Neural cell (in vitro differentiated cells): ENCODE measurements at regions not wholly inside any gene's neighbourhood (a gene's known extent, or its start where the extent isn't known, plus 50 kb on each side); places are given as distances from the start of the nearest gene placed in this dataset.

Source experiments
- H2AFZ ChIP-seq: fragments of 200-600, 300-800 bp; sonication (generic), shearing (Covaris generic); 2 replicates; pipeline ENCODE4 v1.6.0; 2014; ENCODE audit warnings: low read depth, mild to moderate bottlenecking, antibody characterized with exemption, low read length, moderate library complexity
- H3F3A ChIP-seq: fragments of 200-600 bp; shearing (Covaris generic); 2 replicates; pipeline ENCODE4 v1.6.1; 2016; ENCODE audit warnings: mild to moderate bottlenecking, moderate library complexity, mixed read lengths, antibody characterized with exemption, low read length; ENCODE audit not compliant: insufficient read depth, poor library complexity, severe bottlenecking
- H3K27ac ChIP-seq: fragments of 200-600, 300-800 bp; sonication (generic), shearing (Covaris generic); 2 replicates; pipeline ENCODE4 v1.5.1; 2014; ENCODE audit warnings: mild to moderate bottlenecking, low read length, moderate library complexity
- H3K27me3 ChIP-seq: fragments of 300-800, 200-600 bp; sonication (generic), shearing (Covaris generic); 2 replicates; pipeline ENCODE4 v1.6.0; 2014; ENCODE audit warnings: mild to moderate bottlenecking, low read depth, low read length, moderate library complexity; ENCODE audit not compliant: insufficient read depth
- H3K36me3 ChIP-seq: fragments of 300-800, 200-600 bp; sonication (generic), shearing (Covaris generic); 2 replicates; pipeline ENCODE4 v1.5.1; 2014; ENCODE audit warnings: mild to moderate bottlenecking, antibody characterized with exemption, low read length, moderate library complexity; ENCODE audit not compliant: insufficient read depth
- H3K4me2 ChIP-seq: fragments of 300-800, 200-600 bp; sonication (generic), shearing (Covaris generic); 2 replicates; pipeline ENCODE4 v1.6.0; 2014; ENCODE audit warnings: mild to moderate bottlenecking, low read length
- H3K4me3 ChIP-seq: fragments of 300-800, 200-600 bp; sonication (generic), shearing (Covaris generic); 2 replicates; pipeline ENCODE4 v1.5.1; 2014; ENCODE audit warnings: mild to moderate bottlenecking, low read length, moderate library complexity
- H3K79me2 ChIP-seq: fragments of 200-600 bp; shearing (Covaris generic); replicated peaks from 2 replicates; pipeline ENCODE4 v1.6.0; 2014; ENCODE audit warnings: mild to moderate bottlenecking, low read length, moderate library complexity; ENCODE audit not compliant: insufficient read depth
- H3K9ac ChIP-seq: fragments of 300-800, 200-600 bp; sonication (generic), shearing (Covaris generic); 2 replicates; pipeline ENCODE4 v1.6.1; 2016; ENCODE audit warnings: mild to moderate bottlenecking, low read length, mixed read lengths
- H3K9me2 ChIP-seq: fragments of 200-600 bp; shearing (Covaris generic); 2 replicates; pipeline ENCODE4 v1.6.1; 2016; ENCODE audit warnings: mild to moderate bottlenecking, low read length, mixed read lengths; ENCODE audit not compliant: insufficient read depth
- H3K9me3 ChIP-seq: fragments of 200-600, 300-800 bp; sonication (generic), shearing (Covaris generic); 2 replicates; pipeline ENCODE4 v1.6.1; 2016; ENCODE audit warnings: mild to moderate bottlenecking, mixed run types, low read length, moderate library complexity, mixed read lengths
- H4K20me1 ChIP-seq: fragments of 200-600 bp; shearing (Covaris generic); 2 replicates; pipeline ENCODE4 v1.6.1; 2016; ENCODE audit warnings: mild to moderate bottlenecking, mixed run types; ENCODE audit not compliant: insufficient read depth
- EP300 ChIP-seq: fragments of 450-650 bp; conservative IDR thresholded peaks from 2 replicates; pipeline ENCODE4 v1.6.1; 2014; ENCODE audit warnings: antibody characterized with exemption, mild to moderate bottlenecking, moderate library complexity; ENCODE audit not compliant: poor library complexity, severe bottlenecking
- EZH2 ChIP-seq: fragments of 200-600, 300-800 bp; shearing (Covaris generic), sonication (generic); IDR thresholded peaks from 2 replicates; pipeline ENCODE4 v1.6.1; 2014; ENCODE audit warnings: antibody characterized with exemption, low read length, borderline replicate concordance, mild to moderate bottlenecking; ENCODE audit not compliant: insufficient read depth, poor library complexity, severe bottlenecking
- MXI1 ChIP-seq: fragments of 450-650 bp; conservative IDR thresholded peaks from 2 replicates; pipeline ENCODE4 v1.6.1; 2014; ENCODE audit warnings: antibody characterized with exemption, mild to moderate bottlenecking; ENCODE audit not compliant: poor library complexity, severe bottlenecking
- POLR2AphosphoS5 ChIP-seq: IDR thresholded peaks from 2 replicates; pipeline ENCODE4 v1.6.1; 2012
- RAD21 ChIP-seq: fragments of 450-650 bp; conservative IDR thresholded peaks from 2 replicates; pipeline ENCODE4 v1.6.1; 2014; ENCODE audit warnings: antibody characterized with exemption, mild to moderate bottlenecking, moderate library complexity
- SMC3 ChIP-seq: fragments of 450-650 bp; conservative IDR thresholded peaks from 2 replicates; pipeline ENCODE4 v1.6.1; 2014; ENCODE audit warnings: antibody characterized with exemption, mild to moderate bottlenecking, moderate library complexity; ENCODE audit not compliant: poor library complexity
- TAF1 ChIP-seq: IDR thresholded peaks from 2 replicates; pipeline ENCODE4 v1.6.1; 2012; ENCODE audit warnings: low read depth
- TF ChIP-seq, protein P1 (sequence below): IDR thresholded peaks from 2 replicates; pipeline ENCODE4 v1.6.1; 2012; ENCODE audit warnings: borderline replicate concordance
- TF ChIP-seq, protein P2 (sequence below): fragments of 450-650 bp; IDR thresholded peaks from 2 replicates; pipeline ENCODE4 v1.5.1; 2014; ENCODE audit warnings: antibody characterized with exemption, mild to moderate bottlenecking, moderate library complexity; ENCODE audit not compliant: poor library complexity, severe bottlenecking

DNA sequence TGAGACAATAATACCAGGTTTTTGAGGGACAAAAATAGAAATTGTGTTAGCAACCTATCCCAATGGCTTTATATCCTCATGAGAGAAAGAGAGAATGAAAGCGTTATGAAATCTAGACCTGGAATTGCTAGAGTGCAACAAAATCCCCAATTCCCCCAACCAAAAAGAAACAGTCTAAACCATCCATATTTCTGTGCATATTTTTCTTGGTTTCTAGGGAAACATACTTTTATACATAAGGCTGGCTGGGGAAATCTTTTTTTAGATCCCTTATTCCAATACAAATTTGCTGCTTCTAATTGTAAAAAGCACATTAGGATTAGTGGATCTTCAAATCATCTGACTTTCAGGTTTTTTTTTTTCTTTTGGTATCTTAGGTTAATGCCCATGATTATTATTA is 277.0 kb upstream of the SEMA3A start:
- H3K4me3 ChIP-seq = no peak overlapping the region
- no peaks in the 10 kb centered on the region for H3F3A ChIP-seq
- H3K27ac ChIP-seq = no peak overlapping the region
- H3K9ac ChIP-seq = no peak overlapping the region
- no peak overlapping the region for H3K4me2 ChIP-seq
- no peaks in the 10 kb centered on the region for H3K27me3 ChIP-seq
- no peaks in the 10 kb centered on the region for H3K36me3 ChIP-seq
- no peaks in the 10 kb centered on the region for H3K9me3 ChIP-seq
- no peaks in the 10 kb centered on the region for H3K79me2 ChIP-seq
- no peaks in the 10 kb centered on the region for H4K20me1 ChIP-seq
- H2AFZ ChIP-seq = no peak overlapping the region
- no peaks in the 10 kb centered on the region for H3K9me2 ChIP-seq
- TF ChIP-seq, protein P1, sequence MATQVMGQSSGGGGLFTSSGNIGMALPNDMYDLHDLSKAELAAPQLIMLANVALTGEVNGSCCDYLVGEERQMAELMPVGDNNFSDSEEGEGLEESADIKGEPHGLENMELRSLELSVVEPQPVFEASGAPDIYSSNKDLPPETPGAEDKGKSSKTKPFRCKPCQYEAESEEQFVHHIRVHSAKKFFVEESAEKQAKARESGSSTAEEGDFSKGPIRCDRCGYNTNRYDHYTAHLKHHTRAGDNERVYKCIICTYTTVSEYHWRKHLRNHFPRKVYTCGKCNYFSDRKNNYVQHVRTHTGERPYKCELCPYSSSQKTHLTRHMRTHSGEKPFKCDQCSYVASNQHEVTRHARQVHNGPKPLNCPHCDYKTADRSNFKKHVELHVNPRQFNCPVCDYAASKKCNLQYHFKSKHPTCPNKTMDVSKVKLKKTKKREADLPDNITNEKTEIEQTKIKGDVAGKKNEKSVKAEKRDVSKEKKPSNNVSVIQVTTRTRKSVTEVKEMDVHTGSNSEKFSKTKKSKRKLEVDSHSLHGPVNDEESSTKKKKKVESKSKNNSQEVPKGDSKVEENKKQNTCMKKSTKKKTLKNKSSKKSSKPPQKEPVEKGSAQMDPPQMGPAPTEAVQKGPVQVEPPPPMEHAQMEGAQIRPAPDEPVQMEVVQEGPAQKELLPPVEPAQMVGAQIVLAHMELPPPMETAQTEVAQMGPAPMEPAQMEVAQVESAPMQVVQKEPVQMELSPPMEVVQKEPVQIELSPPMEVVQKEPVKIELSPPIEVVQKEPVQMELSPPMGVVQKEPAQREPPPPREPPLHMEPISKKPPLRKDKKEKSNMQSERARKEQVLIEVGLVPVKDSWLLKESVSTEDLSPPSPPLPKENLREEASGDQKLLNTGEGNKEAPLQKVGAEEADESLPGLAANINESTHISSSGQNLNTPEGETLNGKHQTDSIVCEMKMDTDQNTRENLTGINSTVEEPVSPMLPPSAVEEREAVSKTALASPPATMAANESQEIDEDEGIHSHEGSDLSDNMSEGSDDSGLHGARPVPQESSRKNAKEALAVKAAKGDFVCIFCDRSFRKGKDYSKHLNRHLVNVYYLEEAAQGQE = no peak
- TF ChIP-seq EP300 (no peak), SMC3 (no peak), MXI1 (no peak), RAD21 (no peak), POLR2AphosphoS5 (no peak), EZH2 (no peak), TAF1 (no peak)
- TF ChIP-seq, protein P2, sequence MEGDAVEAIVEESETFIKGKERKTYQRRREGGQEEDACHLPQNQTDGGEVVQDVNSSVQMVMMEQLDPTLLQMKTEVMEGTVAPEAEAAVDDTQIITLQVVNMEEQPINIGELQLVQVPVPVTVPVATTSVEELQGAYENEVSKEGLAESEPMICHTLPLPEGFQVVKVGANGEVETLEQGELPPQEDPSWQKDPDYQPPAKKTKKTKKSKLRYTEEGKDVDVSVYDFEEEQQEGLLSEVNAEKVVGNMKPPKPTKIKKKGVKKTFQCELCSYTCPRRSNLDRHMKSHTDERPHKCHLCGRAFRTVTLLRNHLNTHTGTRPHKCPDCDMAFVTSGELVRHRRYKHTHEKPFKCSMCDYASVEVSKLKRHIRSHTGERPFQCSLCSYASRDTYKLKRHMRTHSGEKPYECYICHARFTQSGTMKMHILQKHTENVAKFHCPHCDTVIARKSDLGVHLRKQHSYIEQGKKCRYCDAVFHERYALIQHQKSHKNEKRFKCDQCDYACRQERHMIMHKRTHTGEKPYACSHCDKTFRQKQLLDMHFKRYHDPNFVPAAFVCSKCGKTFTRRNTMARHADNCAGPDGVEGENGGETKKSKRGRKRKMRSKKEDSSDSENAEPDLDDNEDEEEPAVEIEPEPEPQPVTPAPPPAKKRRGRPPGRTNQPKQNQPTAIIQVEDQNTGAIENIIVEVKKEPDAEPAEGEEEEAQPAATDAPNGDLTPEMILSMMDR = no peak

DNA sequence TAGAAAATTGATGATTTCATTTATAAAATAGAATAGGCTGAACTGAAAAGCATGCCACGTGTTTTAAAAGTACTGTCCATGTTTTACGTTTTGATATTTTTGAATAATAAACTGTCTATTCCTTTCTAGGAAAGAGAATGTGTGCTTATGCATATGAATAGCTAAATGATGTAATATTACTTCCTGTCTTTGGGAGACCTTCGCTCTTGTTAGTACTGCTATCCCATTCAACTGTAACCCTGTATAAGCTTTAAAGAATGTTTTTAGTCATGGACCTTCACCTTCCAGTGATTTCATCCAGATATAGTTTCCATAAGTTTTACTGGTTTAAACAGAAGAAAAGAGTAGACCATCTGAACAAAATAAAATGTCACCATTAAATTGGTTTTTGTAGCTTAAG is 274.4 kb upstream of the SEMA3A start:
- Histone ChIP-seq H3F3A (no peaks in the 10 kb centered on the region), H3K79me2 (no peaks in the 10 kb centered on the region), H3K27ac (no peak overlapping the region), H3K4me2 (no peak overlapping the region), H4K20me1 (no peaks in the 10 kb centered on the region), H3K9ac (no peak overlapping the region), H3K36me3 (no peaks in the 10 kb centered on the region), H2AFZ (no peak overlapping the region), H3K27me3 (no peaks in the 10 kb centered on the region), H3K9me2 (no peaks in the 10 kb centered on the region), H3K4me3 (no peak overlapping the region), H3K9me3 (no peaks in the 10 kb centered on the region)
- TF ChIP-seq TAF1 = no peak
- TF ChIP-seq, protein P2 = no peak
- TF ChIP-seq RAD21 = no peak
- TF ChIP-seq POLR2AphosphoS5 = no peak
- no peak for TF ChIP-seq MXI1
- no peak for TF ChIP-seq EZH2
- no peak for TF ChIP-seq SMC3
- TF ChIP-seq EP300 = no peak
- TF ChIP-seq, protein P1 = no peak
